SK-N-SH treated with all-trans-retinoic acid at 6 μM for 48 hours (cell line): ENCODE measurements at regions not wholly inside any gene's neighbourhood (a gene's known extent, or its start where the extent isn't known, plus 50 kb on each side); places are given as distances from the start of the nearest gene placed in this dataset.

Experiments
- ATAC-seq: fragments of 200-7000 bp; cut with Tn5 transposase; 3 replicates; pipeline ENCODE4 v1.9.1; 2020; ENCODE audit warnings: mild to moderate bottlenecking, moderate library complexity
- ARNTL ChIP-seq: fragments of 450-650 bp; formaldehyde crosslinking; IDR thresholded peaks from 2 replicates; pipeline ENCODE4 v1.5.0; 2020; ENCODE audit warnings: low read depth, mild to moderate bottlenecking, moderate library complexity, borderline replicate concordance
- BACH2 ChIP-seq: fragments of 250-450 bp; sonication (Bioruptor Pico); IDR thresholded peaks from 2 replicates; pipeline ENCODE4 v1.9.0; 2021; ENCODE audit warnings: mild to moderate bottlenecking, borderline replicate concordance
- CSDC2 ChIP-seq: fragments of 250-450 bp; sonication (Bioruptor Pico); IDR thresholded peaks from 2 replicates; pipeline ENCODE4 v1.5.0; 2020; ENCODE audit warnings: mild to moderate bottlenecking, moderate library complexity
- ESRRG ChIP-seq: fragments of 250-450 bp; sonication (Bioruptor Pico); IDR thresholded peaks from 2 replicates; pipeline ENCODE4 v1.6.1; 2021; ENCODE audit warnings: mild to moderate bottlenecking
- GLIS3 ChIP-seq: fragments of 250-450 bp; sonication (Bioruptor Pico); IDR thresholded peaks from 2 replicates; pipeline ENCODE4 v1.5.0; 2020; ENCODE audit warnings: mild to moderate bottlenecking, moderate library complexity
- ISL1 ChIP-seq: fragments of 250-450 bp; sonication (Bioruptor Pico); IDR thresholded peaks from 2 replicates; pipeline ENCODE4 v2.1.2; 2022; ENCODE audit warnings: mild to moderate bottlenecking, moderate library complexity
- OSR1 ChIP-seq: fragments of 250-450 bp; sonication (Bioruptor Pico); IDR thresholded peaks from 2 replicates; pipeline ENCODE4 v1.8.0; 2022; ENCODE audit warnings: moderate library complexity, mild to moderate bottlenecking, inconsistent platforms
- POU6F1 ChIP-seq: fragments of 250-450 bp; sonication (Bioruptor Pico); IDR thresholded peaks from 2 replicates; pipeline ENCODE4 v1.8.0; 2021; ENCODE audit warnings: low read depth, mild to moderate bottlenecking, moderate library complexity, borderline replicate concordance
- PPARA ChIP-seq: fragments of 250-450 bp; sonication (Bioruptor Pico); IDR thresholded peaks from 2 replicates; pipeline ENCODE4 v1.5.0; 2020; ENCODE audit warnings: mild to moderate bottlenecking, borderline replicate concordance
- RARB ChIP-seq: fragments of 250-450 bp; sonication (Bioruptor Pico); IDR thresholded peaks from 2 replicates; pipeline ENCODE4 v1.8.0; 2021; ENCODE audit warnings: mild to moderate bottlenecking, moderate library complexity
- ZC3H10 ChIP-seq: fragments of 250-450 bp; sonication (Bioruptor Pico); IDR thresholded peaks from 2 replicates; pipeline ENCODE4 v1.5.1; 2021; ENCODE audit warnings: mild to moderate bottlenecking, moderate library complexity
- ZFP3 ChIP-seq: fragments of 250-450 bp; sonication (Bioruptor Pico); IDR thresholded peaks from 2 replicates; pipeline ENCODE4 v1.5.0; 2020; ENCODE audit warnings: mild to moderate bottlenecking, moderate library complexity
- ZNF565 ChIP-seq: fragments of 450-650 bp; formaldehyde crosslinking; conservative IDR thresholded peaks from 2 replicates; pipeline ENCODE4 v1.5.0; 2020; ENCODE audit warnings: low read depth, mild to moderate bottlenecking, moderate library complexity
- ZNF70 ChIP-seq: fragments of 450-650 bp; formaldehyde crosslinking; IDR thresholded peaks from 2 replicates; pipeline ENCODE4 v1.5.0; 2020; ENCODE audit warnings: mild to moderate bottlenecking, moderate library complexity
- ZNF8 ChIP-seq: fragments of 450-650 bp; formaldehyde crosslinking; IDR thresholded peaks from 2 replicates; pipeline ENCODE4 v1.5.0; 2020; ENCODE audit warnings: mild to moderate bottlenecking, moderate library complexity
- TF ChIP-seq, protein P1 (sequence below): fragments of 250-450 bp; sonication (Bioruptor Pico); IDR thresholded peaks from 2 replicates; pipeline ENCODE4 v1.5.0; 2020; ENCODE audit warnings: mild to moderate bottlenecking, moderate library complexity
- TF ChIP-seq, protein P2 (sequence below): fragments of 250-450 bp; sonication (Bioruptor Pico); IDR thresholded peaks from 2 replicates; pipeline ENCODE4 v1.5.1; 2020; ENCODE audit warnings: low read depth, mild to moderate bottlenecking, moderate library complexity
- TF ChIP-seq, protein P3 (sequence below): fragments of 250-450 bp; sonication (Bioruptor Pico); IDR thresholded peaks from 2 replicates; pipeline ENCODE4 v1.5.1; 2021; ENCODE audit warnings: mild to moderate bottlenecking, moderate library complexity

DNA sequence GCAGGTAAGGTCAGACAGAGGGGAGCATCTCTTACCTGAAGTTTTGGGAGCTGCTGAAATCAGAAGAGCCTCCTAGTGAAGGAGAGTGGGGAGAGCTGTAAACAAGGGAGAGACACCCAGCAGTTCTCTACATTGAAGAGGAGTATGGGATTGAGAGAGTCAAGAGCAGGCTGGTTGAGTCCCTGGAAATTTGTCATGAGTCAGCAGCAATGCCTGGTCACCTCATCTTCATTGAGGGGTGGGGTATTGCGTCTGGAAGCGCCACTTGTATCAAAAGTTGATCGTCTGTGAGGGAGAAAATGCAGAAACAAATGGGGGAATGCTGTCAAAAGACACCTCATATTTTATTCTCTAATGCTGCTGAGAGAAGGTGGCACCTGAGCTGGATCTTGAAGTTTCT lies 256.6 kb upstream of the CFAP20DC start (continued):
- TF ChIP-seq, protein P1, sequence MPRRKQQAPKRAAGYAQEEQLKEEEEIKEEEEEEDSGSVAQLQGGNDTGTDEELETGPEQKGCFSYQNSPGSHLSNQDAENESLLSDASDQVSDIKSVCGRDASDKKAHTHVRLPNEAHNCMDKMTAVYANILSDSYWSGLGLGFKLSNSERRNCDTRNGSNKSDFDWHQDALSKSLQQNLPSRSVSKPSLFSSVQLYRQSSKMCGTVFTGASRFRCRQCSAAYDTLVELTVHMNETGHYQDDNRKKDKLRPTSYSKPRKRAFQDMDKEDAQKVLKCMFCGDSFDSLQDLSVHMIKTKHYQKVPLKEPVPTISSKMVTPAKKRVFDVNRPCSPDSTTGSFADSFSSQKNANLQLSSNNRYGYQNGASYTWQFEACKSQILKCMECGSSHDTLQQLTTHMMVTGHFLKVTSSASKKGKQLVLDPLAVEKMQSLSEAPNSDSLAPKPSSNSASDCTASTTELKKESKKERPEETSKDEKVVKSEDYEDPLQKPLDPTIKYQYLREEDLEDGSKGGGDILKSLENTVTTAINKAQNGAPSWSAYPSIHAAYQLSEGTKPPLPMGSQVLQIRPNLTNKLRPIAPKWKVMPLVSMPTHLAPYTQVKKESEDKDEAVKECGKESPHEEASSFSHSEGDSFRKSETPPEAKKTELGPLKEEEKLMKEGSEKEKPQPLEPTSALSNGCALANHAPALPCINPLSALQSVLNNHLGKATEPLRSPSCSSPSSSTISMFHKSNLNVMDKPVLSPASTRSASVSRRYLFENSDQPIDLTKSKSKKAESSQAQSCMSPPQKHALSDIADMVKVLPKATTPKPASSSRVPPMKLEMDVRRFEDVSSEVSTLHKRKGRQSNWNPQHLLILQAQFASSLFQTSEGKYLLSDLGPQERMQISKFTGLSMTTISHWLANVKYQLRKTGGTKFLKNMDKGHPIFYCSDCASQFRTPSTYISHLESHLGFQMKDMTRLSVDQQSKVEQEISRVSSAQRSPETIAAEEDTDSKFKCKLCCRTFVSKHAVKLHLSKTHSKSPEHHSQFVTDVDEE (CRISPR knock-in tag), result no peak
- TF ChIP-seq, protein P2, sequence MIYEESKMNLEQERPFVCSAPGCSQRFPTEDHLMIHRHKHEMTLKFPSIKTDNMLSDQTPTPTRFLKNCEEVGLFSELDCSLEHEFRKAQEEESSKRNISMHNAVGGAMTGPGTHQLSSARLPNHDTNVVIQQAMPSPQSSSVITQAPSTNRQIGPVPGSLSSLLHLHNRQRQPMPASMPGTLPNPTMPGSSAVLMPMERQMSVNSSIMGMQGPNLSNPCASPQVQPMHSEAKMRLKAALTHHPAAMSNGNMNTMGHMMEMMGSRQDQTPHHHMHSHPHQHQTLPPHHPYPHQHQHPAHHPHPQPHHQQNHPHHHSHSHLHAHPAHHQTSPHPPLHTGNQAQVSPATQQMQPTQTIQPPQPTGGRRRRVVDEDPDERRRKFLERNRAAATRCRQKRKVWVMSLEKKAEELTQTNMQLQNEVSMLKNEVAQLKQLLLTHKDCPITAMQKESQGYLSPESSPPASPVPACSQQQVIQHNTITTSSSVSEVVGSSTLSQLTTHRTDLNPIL (CRISPR knock-in tag), result no peak
- TF ChIP-seq, all 23 proteins: peak for 0

DNA sequence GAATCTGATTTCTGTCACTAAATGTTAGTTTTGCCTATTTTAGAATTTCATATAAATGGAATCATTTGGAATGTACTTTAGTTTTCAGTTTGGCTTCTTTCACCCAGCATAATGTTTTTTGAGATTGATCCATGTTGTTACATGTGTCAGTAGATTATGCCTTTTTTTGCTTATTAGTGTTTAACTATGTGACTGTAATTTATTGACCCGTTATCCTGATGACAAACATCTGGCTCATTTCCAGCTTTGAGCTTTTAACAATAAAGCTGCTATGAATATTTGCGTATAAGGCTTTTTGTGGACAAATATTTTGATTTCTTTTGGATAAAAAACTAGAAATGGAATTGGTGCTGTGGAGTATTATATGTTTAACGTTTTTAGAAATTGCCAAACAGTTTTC lies 254.5 kb upstream of the CFAP20DC start:
- TF ChIP-seq ARNTL (CRISPR knock-in tag), result no peak
- no peak for TF ChIP-seq ESRRG
- TF ChIP-seq ZNF8 (CRISPR knock-in tag), result no peak
- TF ChIP-seq, protein P1 (CRISPR knock-in tag), result no peak
- TF ChIP-seq PPARA (CRISPR knock-in tag), result no peak
- TF ChIP-seq ZNF70 (CRISPR knock-in tag), result no peak
- TF ChIP-seq ZNF565 (CRISPR knock-in tag), result no peak
- TF ChIP-seq POU6F1 (CRISPR knock-in tag), result no peak
- no peak for TF ChIP-seq CSDC2
- TF ChIP-seq ZC3H10 (CRISPR knock-in tag), result no peak
- no peak for ATAC-seq

- no peak for ATAC-seq
- TF ChIP-seq ZC3H10 (CRISPR knock-in tag), result no peak
- no peak for TF ChIP-seq GLIS3 (CRISPR knock-in tag)
- no peak for TF ChIP-seq POU6F1 (CRISPR knock-in tag)
- no peak for TF ChIP-seq ISL1 (CRISPR knock-in tag)
- no peak for TF ChIP-seq ESRRG
- TF ChIP-seq, protein P1 (CRISPR knock-in tag), result no peak
- no peak for TF ChIP-seq BACH2 (CRISPR knock-in tag)
- no peak for TF ChIP-seq ARNTL (CRISPR knock-in tag)
- TF ChIP-seq OSR1, result no peak
- no peak for TF ChIP-seq RARB (CRISPR knock-in tag)
- TF ChIP-seq, protein P2 (CRISPR knock-in tag), result no peak
- TF ChIP-seq PPARA (CRISPR knock-in tag), result no peak
- no peak for TF ChIP-seq ZFP3
- no peak for TF ChIP-seq ZNF8 (CRISPR knock-in tag)
- no peak for TF ChIP-seq ZNF565 (CRISPR knock-in tag)
- TF ChIP-seq CSDC2, result no peak
- TF ChIP-seq ZNF70 (CRISPR knock-in tag), result no peak
- TF ChIP-seq, protein P3, sequence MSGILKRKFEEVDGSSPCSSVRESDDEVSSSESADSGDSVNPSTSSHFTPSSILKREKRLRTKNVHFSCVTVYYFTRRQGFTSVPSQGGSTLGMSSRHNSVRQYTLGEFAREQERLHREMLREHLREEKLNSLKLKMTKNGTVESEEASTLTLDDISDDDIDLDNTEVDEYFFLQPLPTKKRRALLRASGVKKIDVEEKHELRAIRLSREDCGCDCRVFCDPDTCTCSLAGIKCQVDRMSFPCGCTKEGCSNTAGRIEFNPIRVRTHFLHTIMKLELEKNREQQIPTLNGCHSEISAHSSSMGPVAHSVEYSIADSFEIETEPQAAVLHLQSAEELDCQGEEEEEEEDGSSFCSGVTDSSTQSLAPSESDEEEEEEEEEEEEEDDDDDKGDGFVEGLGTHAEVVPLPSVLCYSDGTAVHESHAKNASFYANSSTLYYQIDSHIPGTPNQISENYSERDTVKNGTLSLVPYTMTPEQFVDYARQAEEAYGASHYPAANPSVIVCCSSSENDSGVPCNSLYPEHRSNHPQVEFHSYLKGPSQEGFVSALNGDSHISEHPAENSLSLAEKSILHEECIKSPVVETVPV (CRISPR knock-in tag), result no peak
Observed at GRCh38 chr3:59303452-59303851, 253.6 kb upstream of the CFAP20DC start.
